ENCODE measurements at regions not wholly inside any gene's neighbourhood (a gene's known extent, or its start where the extent isn't known, plus 50 kb on each side); places are given as distances from the start of the nearest gene placed in this dataset.
A peak's percentile ranks its signal among the peaks of the same experiment; 100 is the strongest.

- ATAC-seq (replicated peaks; ENCODE audit: extremely low read depth, poor library complexity, severe bottlenecking) (no peak), DNase-seq (ENCODE audit: low spot score in 2 of 2) (no peak)
- H3K4me1 Mint-ChIP-seq, result no peaks in the 10 kb centered on the region
- H3K27me3 Mint-ChIP-seq, result peaks cover 56% of the 10 kb centered on the region
- no peak overlapping the region for H3K27ac Mint-ChIP-seq (ENCODE audit: low read depth)
- no peaks in the 10 kb centered on the region for H3K9me3 Mint-ChIP-seq
- H3K36me3 Mint-ChIP-seq (ENCODE audit: insufficient read depth), result no peaks in the 10 kb centered on the region
- H3K4me3 Mint-ChIP-seq, result no peak overlapping the region
Observed at GRCh38 chr3:184481984-184482671, 79.5 kb upstream of the EPHB3 start.

GRCh38 chr3:184485241-184485640 lies 76.3 kb upstream of the EPHB3 start:
- Mint-ChIP-seq H3K36me3 (ENCODE audit: insufficient read depth) (no peaks in the 10 kb centered on the region), H3K27me3 (peaks cover 69% of the 10 kb centered on the region), H3K4me1 (no peaks in the 10 kb centered on the region), H3K4me3 (no peak overlapping the region), H3K9me3 (no peaks in the 10 kb centered on the region), H3K27ac (ENCODE audit: low read depth) (no peak overlapping the region)
- ATAC-seq (replicated peaks; ENCODE audit: extremely low read depth, poor library complexity, severe bottlenecking) (no peak), DNase-seq (ENCODE audit: low spot score in 2 of 2) (no peak)

GRCh38 chr3:184485906-184486305 lies 75.7 kb upstream of the EPHB3 start:
- H3K27me3 Mint-ChIP-seq, result peaks cover 69% of the 10 kb centered on the region
- H3K36me3 Mint-ChIP-seq (ENCODE audit: insufficient read depth), result no peaks in the 10 kb centered on the region
- H3K4me3 Mint-ChIP-seq, result no peak overlapping the region
- ATAC-seq (replicated peaks; ENCODE audit: extremely low read depth, poor library complexity, severe bottlenecking), result no peak
- no peak overlapping the region for H3K27ac Mint-ChIP-seq (ENCODE audit: low read depth)
- no peak for DNase-seq (ENCODE audit: low spot score in 2 of 2)
- no peaks in the 10 kb centered on the region for H3K4me1 Mint-ChIP-seq
- no peaks in the 10 kb centered on the region for H3K9me3 Mint-ChIP-seq

GRCh38 chr3:184486614-184487013 lies 75.0 kb upstream of the EPHB3 start:
- Mint-ChIP-seq H3K36me3 (ENCODE audit: insufficient read depth) (no peaks in the 10 kb centered on the region), H3K4me1 (no peaks in the 10 kb centered on the region), H3K27ac (ENCODE audit: low read depth) (no peak overlapping the region), H3K27me3 (peaks cover 62% of the 10 kb centered on the region), H3K4me3 (no peak overlapping the region), H3K9me3 (no peaks in the 10 kb centered on the region)
- no peak for DNase-seq (ENCODE audit: low spot score in 2 of 2)
- ATAC-seq (replicated peaks; ENCODE audit: extremely low read depth, poor library complexity, severe bottlenecking), result no peak

- Mint-ChIP-seq H3K4me3 (no peak overlapping the region), H3K36me3 (ENCODE audit: insufficient read depth) (no peaks in the 10 kb centered on the region), H3K4me1 (peaks cover 11% of the 10 kb centered on the region), H3K27ac (ENCODE audit: low read depth) (no peak overlapping the region), H3K27me3 (peaks cover 65% of the 10 kb centered on the region), H3K9me3 (no peaks in the 10 kb centered on the region)
- DNase-seq (ENCODE audit: low spot score in 2 of 2) (no peak), ATAC-seq (replicated peaks; ENCODE audit: extremely low read depth, poor library complexity, severe bottlenecking) (no peak)
Observed at GRCh38 chr3:184488577-184488976, 73.0 kb upstream of the EPHB3 start.

GRCh38 chr3:184489268-184489841 lies 72.2 kb upstream of the EPHB3 start:
- ATAC-seq (replicated peaks; ENCODE audit: extremely low read depth, poor library complexity, severe bottlenecking), result no peak
- Mint-ChIP-seq H3K9me3 (no peaks in the 10 kb centered on the region), H3K27me3 (peaks cover 73% of the 10 kb centered on the region), H3K4me1 (peaks cover 11% of the 10 kb centered on the region), H3K4me3 (no peak overlapping the region), H3K36me3 (ENCODE audit: insufficient read depth) (no peaks in the 10 kb centered on the region), H3K27ac (ENCODE audit: low read depth) (no peak overlapping the region)
- DNase-seq (ENCODE audit: low spot score in 2 of 2), result no peak

GRCh38 chr3:184491011-184491576 lies 70.5 kb upstream of the EPHB3 start:
- Mint-ChIP-seq H3K36me3 (ENCODE audit: insufficient read depth) (no peaks in the 10 kb centered on the region), H3K27me3 (peaks cover 82% of the 10 kb centered on the region), H3K4me1 (peaks cover 11% of the 10 kb centered on the region), H3K9me3 (no peaks in the 10 kb centered on the region), H3K27ac (ENCODE audit: low read depth) (no peak overlapping the region), H3K4me3 (no peak overlapping the region)
- ATAC-seq (replicated peaks; ENCODE audit: extremely low read depth, poor library complexity, severe bottlenecking) (no peak), DNase-seq (ENCODE audit: low spot score in 2 of 2) (no peak)

GRCh38 chr3:184491867-184492615 lies 69.5 kb upstream of the EPHB3 start:
- peaks cover 83% of the 10 kb centered on the region for H3K27me3 Mint-ChIP-seq
- H3K4me1 Mint-ChIP-seq, result peaks cover 11% of the 10 kb centered on the region
- no peaks in the 10 kb centered on the region for H3K36me3 Mint-ChIP-seq (ENCODE audit: insufficient read depth)
- H3K4me3 Mint-ChIP-seq, result peak overlapping the region; percentile 74
- no peak for DNase-seq (ENCODE audit: low spot score in 2 of 2)
- H3K27ac Mint-ChIP-seq (ENCODE audit: low read depth), result peak overlapping the region; percentile 20
- H3K9me3 Mint-ChIP-seq, result no peaks in the 10 kb centered on the region
- ATAC-seq (replicated peaks; ENCODE audit: extremely low read depth, poor library complexity, severe bottlenecking), result peak; percentile 82

GRCh38 chr3:184496933-184497332 lies 64.7 kb upstream of the EPHB3 start:
- DNase-seq (ENCODE audit: low spot score in 2 of 2) (no peak), ATAC-seq (replicated peaks; ENCODE audit: extremely low read depth, poor library complexity, severe bottlenecking) (no peak)
- peaks cover under 1% of the 10 kb centered on the region for H3K9me3 Mint-ChIP-seq
- no peak overlapping the region for H3K4me3 Mint-ChIP-seq
- no peaks in the 10 kb centered on the region for H3K36me3 Mint-ChIP-seq (ENCODE audit: insufficient read depth)
- peaks cover 10% of the 10 kb centered on the region for H3K4me1 Mint-ChIP-seq
- peaks cover 85% of the 10 kb centered on the region for H3K27me3 Mint-ChIP-seq
- no peak overlapping the region for H3K27ac Mint-ChIP-seq (ENCODE audit: low read depth)

- no peaks in the 10 kb centered on the region for H3K36me3 Mint-ChIP-seq (ENCODE audit: insufficient read depth)
- no peak overlapping the region for H3K27ac Mint-ChIP-seq (ENCODE audit: low read depth)
- DNase-seq (ENCODE audit: low spot score in 2 of 2) (no peak), ATAC-seq (replicated peaks; ENCODE audit: extremely low read depth, poor library complexity, severe bottlenecking) (no peak)
- peaks cover 4% of the 10 kb centered on the region for H3K4me1 Mint-ChIP-seq
- H3K27me3 Mint-ChIP-seq, result peaks cover 85% of the 10 kb centered on the region
- peaks cover 7% of the 10 kb centered on the region for H3K9me3 Mint-ChIP-seq
- H3K4me3 Mint-ChIP-seq, result no peak overlapping the region
Observed at GRCh38 chr3:184497804-184498203, 63.8 kb upstream of the EPHB3 start.

- Mint-ChIP-seq H3K9me3 (peaks cover 7% of the 10 kb centered on the region), H3K4me1 (no peaks in the 10 kb centered on the region), H3K27me3 (peaks cover 81% of the 10 kb centered on the region), H3K27ac (ENCODE audit: low read depth) (no peak overlapping the region), H3K4me3 (no peak overlapping the region), H3K36me3 (ENCODE audit: insufficient read depth) (no peaks in the 10 kb centered on the region)
- DNase-seq (ENCODE audit: low spot score in 2 of 2), result no peak
- ATAC-seq (replicated peaks; ENCODE audit: extremely low read depth, poor library complexity, severe bottlenecking), result no peak
Observed at GRCh38 chr3:184498986-184499606, 62.5 kb upstream of the EPHB3 start.

- ATAC-seq (replicated peaks; ENCODE audit: extremely low read depth, poor library complexity, severe bottlenecking) (no peak), DNase-seq (ENCODE audit: low spot score in 2 of 2) (no peak)
- Mint-ChIP-seq H3K4me1 (no peaks in the 10 kb centered on the region), H3K9me3 (peaks cover 7% of the 10 kb centered on the region), H3K27me3 (peaks cover 83% of the 10 kb centered on the region), H3K36me3 (ENCODE audit: insufficient read depth) (no peaks in the 10 kb centered on the region), H3K27ac (ENCODE audit: low read depth) (no peak overlapping the region), H3K4me3 (no peak overlapping the region)
Observed at GRCh38 chr3:184500344-184500923, 61.2 kb upstream of the EPHB3 start.

Measured in central memory CD8-positive, alpha-beta T cell (primary cell).